ENCODE measurements at regions not wholly inside any gene's neighbourhood (a gene's known extent, or its start where the extent isn't known, plus 50 kb on each side); places are given as distances from the start of the nearest gene placed in this dataset.

GRCh38 chr21:15273244-15273643, 208.4 kb upstream of the NRIP1 start:
- H3K27ac ChIP-seq = no peak overlapping the region
- TF ChIP-seq EP300 (IDR thresholded peaks at IDR 0.05) = no peak
- TF ChIP-seq POLR2AphosphoS5 (IDR thresholded peaks at IDR 0.05) = no peak
- TF ChIP-seq CTCF (IDR thresholded peaks at IDR 0.05) = no peak
- no peak for TF ChIP-seq POLR2A (IDR thresholded peaks at IDR 0.05)

GRCh38 chr21:15274701-15275485, 210.1 kb upstream of the NRIP1 start:
- ATAC-seq (ENCODE audit: low FRiP score in 2 of 2) (no peak), DNase-seq (no peak)
- Histone ChIP-seq H3K4me1 (no peaks in the 10 kb centered on the region), H3K36me3 (no peaks in the 10 kb centered on the region), H3K4me3 (no peak overlapping the region), H3K27ac (no peak overlapping the region), H3K27me3 (no peaks in the 10 kb centered on the region), H3K9me3 (no peaks in the 10 kb centered on the region)
- TF ChIP-seq POLR2A (IDR thresholded peaks at IDR 0.05) = no peak
- no peak for TF ChIP-seq EP300 (IDR thresholded peaks at IDR 0.05)
- no peak for TF ChIP-seq POLR2AphosphoS5 (IDR thresholded peaks at IDR 0.05)
- no peak for TF ChIP-seq CTCF (IDR thresholded peaks at IDR 0.05)
- 58 to 63% methylated on average over 5 of the region's 5 CpGs for WGBS, 2 donors

More at GRCh38 chr21:15273244-15273643, 208.4 kb upstream of the NRIP1 start:
- 88 to 100% methylated on average over 2 of the region's 2 CpGs for WGBS, 2 donors
- no peaks in the 10 kb centered on the region for H3K9me3 ChIP-seq
- no peaks in the 10 kb centered on the region for H3K36me3 ChIP-seq
- DNase-seq (no peak), ATAC-seq (ENCODE audit: low FRiP score in 2 of 2) (no peak)
- no peak overlapping the region for H3K4me3 ChIP-seq
- H3K4me1 ChIP-seq = no peaks in the 10 kb centered on the region
- H3K27me3 ChIP-seq = no peaks in the 10 kb centered on the region

- Histone ChIP-seq H3K4me1 (no peaks in the 10 kb centered on the region), H3K27ac (no peak overlapping the region), H3K4me3 (no peak overlapping the region), H3K27me3 (no peaks in the 10 kb centered on the region), H3K36me3 (no peaks in the 10 kb centered on the region), H3K9me3 (no peaks in the 10 kb centered on the region)
- no peak for DNase-seq
- TF ChIP-seq POLR2A (IDR thresholded peaks at IDR 0.05) (no peak), CTCF (IDR thresholded peaks at IDR 0.05) (no peak), POLR2AphosphoS5 (IDR thresholded peaks at IDR 0.05) (no peak), EP300 (IDR thresholded peaks at IDR 0.05) (no peak)
- 60 to 74% methylated on average over 6 of the region's 6 CpGs for WGBS, 2 donors
- no peak for ATAC-seq (ENCODE audit: low FRiP score in 2 of 2)
These were observed 210.9 kb upstream of the NRIP1 start for GRCh38 chr21:15275615-15276235.

GRCh38 chr21:15276243-15276642, 211.4 kb upstream of the NRIP1 start:
- WGBS, 2 donors = 63 to 83% methylated on average over 2 of the region's 2 CpGs
- DNase-seq = no peak
- Histone ChIP-seq H3K4me3 (no peak overlapping the region), H3K36me3 (no peaks in the 10 kb centered on the region), H3K9me3 (no peaks in the 10 kb centered on the region), H3K27ac (no peak overlapping the region), H3K4me1 (no peaks in the 10 kb centered on the region), H3K27me3 (no peaks in the 10 kb centered on the region)
- no peak for ATAC-seq (ENCODE audit: low FRiP score in 2 of 2)
- no peak for TF ChIP-seq POLR2AphosphoS5 (IDR thresholded peaks at IDR 0.05)
- no peak for TF ChIP-seq POLR2A (IDR thresholded peaks at IDR 0.05)
- TF ChIP-seq CTCF (IDR thresholded peaks at IDR 0.05) = no peak
- TF ChIP-seq EP300 (IDR thresholded peaks at IDR 0.05) = no peak
